Epidermal melanocyte (primary cell): ENCODE measurements at regions not wholly inside any gene's neighbourhood (a gene's known extent, or its start where the extent isn't known, plus 50 kb on each side); places are given as distances from the start of the nearest gene placed in this dataset.

Experiments
- DNase-seq: peaks from one replicate; pipeline ENCODE4 v3.0.0; 2011; ENCODE audit warnings: low spot score; ENCODE audit not compliant: insufficient read length

GRCh38 chr14:55929136-55929535, 189.1 kb upstream of the PELI2 start:
- no peak for DNase-seq

GRCh38 chr14:55930016-55930784, 188.0 kb upstream of the PELI2 start:
- DNase-seq: no peak

GRCh38 chr14:55936691-55937090, 181.5 kb upstream of the PELI2 start:
- DNase-seq: no peak

GRCh38 chr14:55938249-55938791, 179.9 kb upstream of the PELI2 start:
- DNase-seq: peak; percentile 57

GRCh38 chr14:55942076-55942654, 176.0 kb upstream of the PELI2 start:
- DNase-seq: no peak

GRCh38 chr14:55942826-55943225, 175.4 kb upstream of the PELI2 start:
- DNase-seq: no peak

GRCh38 chr14:55944757-55945156, 173.5 kb upstream of the PELI2 start:
- no peak for DNase-seq

- DNase-seq: no peak
Observed at GRCh38 chr14:55946231-55946630, 172.0 kb upstream of the PELI2 start.

- DNase-seq: no peak
Observed at GRCh38 chr14:55948399-55948798, 169.8 kb upstream of the PELI2 start.

- DNase-seq: no peak
Observed at GRCh38 chr14:55949708-55950107, 168.5 kb upstream of the PELI2 start.

GRCh38 chr14:55950135-55950534, 168.1 kb upstream of the PELI2 start:
- no peak for DNase-seq

- DNase-seq: no peak
Observed at GRCh38 chr14:55951341-55952206, 166.6 kb upstream of the PELI2 start.

- DNase-seq: no peak
Observed at GRCh38 chr14:55954108-55954507, 164.1 kb upstream of the PELI2 start.

GRCh38 chr14:55955175-55955574, 163.0 kb upstream of the PELI2 start:
- no peak for DNase-seq

- DNase-seq: no peak
Observed at GRCh38 chr14:55957950-55958349, 160.3 kb upstream of the PELI2 start.

- DNase-seq: no peak
Observed at GRCh38 chr14:55963295-55963694, 154.9 kb upstream of the PELI2 start.

GRCh38 chr14:55964091-55964490, 154.1 kb upstream of the PELI2 start:
- DNase-seq: no peak

- no peak for DNase-seq
Observed at GRCh38 chr14:55964821-55965220, 153.4 kb upstream of the PELI2 start.

- no peak for DNase-seq
Observed at GRCh38 chr14:55965851-55966250, 152.4 kb upstream of the PELI2 start.

GRCh38 chr14:55968741-55969140, 149.5 kb upstream of the PELI2 start:
- DNase-seq: no peak

- DNase-seq: no peak
Observed at GRCh38 chr14:55973285-55973800, 144.9 kb upstream of the PELI2 start.
